H1 (cell line): ENCODE measurements at regions not wholly inside any gene's neighbourhood (a gene's known extent, or its start where the extent isn't known, plus 50 kb on each side); places are given as distances from the start of the nearest gene placed in this dataset.

ENCODE experiments used
- CTCF ChIA-PET: fragments of 300-600 bp; sonication (Branson Sonifier 250); formaldehyde crosslinking; loops from one replicate; lab custom pipeline; 2021; ENCODE audit not compliant: partially characterized antibody; lab: Charles Lee
- POLR2A ChIA-PET: fragments of 300-600 bp; sonication (Branson Sonifier 250); formaldehyde crosslinking; loops from one replicate; lab custom pipeline; 2021; ENCODE audit warnings: inconsistent platforms; ENCODE audit not compliant: partially characterized antibody; lab: Charles Lee
- DNase-seq, 2 experiments: peaks; one replicate each; pipeline versions ENCODE4 v3.0.0 to v3.0.0-alpha.2; 2010 to 2022; ENCODE audit warnings: low spot score in 2 of 2, low read depth in 1 of 2, mixed read lengths in 1 of 2
- FAIRE-seq: peaks from 2 replicates; lab custom pipeline; 2011; peaks lifted over from hg19 to GRCh38; lab: Jason Lieb, UNC
- H2AFZ ChIP-seq: 2 replicates; pipeline ENCODE4 v1.8.1; 2012; ENCODE audit warnings: low read length, inconsistent platforms
- H2AK5ac ChIP-seq: 2 replicates; pipeline ENCODE4 v1.6.1; 2013; ENCODE audit warnings: low read depth, low read length
- H2BK120ac ChIP-seq: replicated peaks from 2 replicates; pipeline ENCODE3; 2013; ENCODE audit warnings: low read depth, low read length, inconsistent platforms
- H2BK12ac ChIP-seq: 2 replicates; pipeline ENCODE4 v1.6.1; 2013; ENCODE audit warnings: low read depth, low read length
- H2BK15ac ChIP-seq: 2 replicates; pipeline ENCODE4 v1.6.1; 2013; ENCODE audit warnings: low read length
- H2BK20ac ChIP-seq: 2 replicates; pipeline ENCODE4 v1.6.1; 2013; ENCODE audit warnings: low read length
- H2BK5ac ChIP-seq: 2 replicates; pipeline ENCODE4 v1.6.1; 2013; ENCODE audit warnings: low read depth, low read length
- H3K14ac ChIP-seq: 2 replicates; pipeline ENCODE4 v1.6.1; 2013; ENCODE audit warnings: inconsistent platforms; ENCODE audit not compliant: insufficient read length
- H3K18ac ChIP-seq: 2 replicates; pipeline ENCODE4 v1.6.1; 2013; ENCODE audit warnings: low read length; ENCODE audit errors: extremely low read depth
- H3K23ac ChIP-seq: 2 replicates; pipeline ENCODE4 v1.6.1; 2013; ENCODE audit warnings: inconsistent platforms; ENCODE audit not compliant: insufficient read length
- H3K23me2 ChIP-seq: 2 replicates; pipeline ENCODE4 v1.6.1; 2013; ENCODE audit warnings: low read depth, low read length
- H3K27ac ChIP-seq: 2 replicates; pipeline ENCODE4 v1.6.1; 2011; ENCODE audit warnings: low read depth, low read length, inconsistent platforms
- H3K27me3 ChIP-seq, 4 experiments: replicated peaks in 1 of 4; 1 replicate in 1 of 4; 2 replicates in 3 of 4; pipeline versions ENCODE4 v1.6.1 to v1.8.1; 2011 to 2013; ENCODE audit warnings: low read length in 3 of 4, mild to moderate bottlenecking in 3 of 4, inconsistent platforms in 2 of 4, mixed read lengths in 2 of 4, moderate library complexity in 1 of 4; ENCODE audit not compliant: control insufficient read depth in 3 of 4, insufficient read depth in 3 of 4; ENCODE audit errors: extremely low read depth in 1 of 4
- H3K36me3 ChIP-seq, 4 experiments: 2 replicates each; pipeline versions ENCODE4 v1.6.1 to v1.8.1; 2011 to 2013; ENCODE audit warnings: mild to moderate bottlenecking in 4 of 4, low read length in 3 of 4, moderate library complexity in 2 of 4, control low read depth in 1 of 4, inconsistent platforms in 1 of 4; ENCODE audit not compliant: insufficient read depth in 4 of 4, control insufficient read depth in 2 of 4
- H3K4ac ChIP-seq: replicated peaks from 2 replicates; pipeline ENCODE3; 2013; ENCODE audit warnings: low read length, low read depth, mixed read lengths, inconsistent platforms; ENCODE audit not compliant: insufficient read length
- H3K4me1 ChIP-seq, 4 experiments: replicated peaks in 1 of 4; 1 replicate in 1 of 4; 2 replicates in 3 of 4; pipeline versions ENCODE4 v1.6.1 to v1.8.1; 2011 to 2013; ENCODE audit warnings: low read length in 3 of 4, inconsistent platforms in 2 of 4, mixed read lengths in 1 of 4; ENCODE audit not compliant: insufficient read depth in 4 of 4, control insufficient read depth in 3 of 4
- H3K4me2 ChIP-seq, 2 experiments: 2 replicates each; pipeline versions ENCODE4 v1.6.1 to v1.8.1; 2011 to 2013; ENCODE audit warnings: low read depth in 2 of 2, low read length in 2 of 2, control low read depth in 1 of 2, inconsistent platforms in 1 of 2, mild to moderate bottlenecking in 1 of 2; ENCODE audit not compliant: insufficient read depth in 1 of 2
- H3K4me3 ChIP-seq, 4 experiments: fragments of 200-600, 300-600 bp in 1 of 4; sonication (generic), shearing (Covaris generic), sonication (Bioruptor Twin) in 1 of 4; 2 replicates each; pipeline versions ENCODE4 v1.5.1 to v1.8.1; 2011 to 2016; ENCODE audit warnings: low read length in 4 of 4, low read depth in 3 of 4, control low read depth in 2 of 4, inconsistent platforms in 2 of 4, mild to moderate bottlenecking in 2 of 4, mixed read lengths in 1 of 4, moderate library complexity in 1 of 4; ENCODE audit not compliant: insufficient read depth in 2 of 4; ENCODE audit errors: extremely low read depth in 1 of 4
- H3K56ac ChIP-seq: replicated peaks from 2 replicates; pipeline ENCODE3; 2013; ENCODE audit warnings: low read depth, mild to moderate bottlenecking, mixed read lengths, low read length, inconsistent platforms; ENCODE audit not compliant: insufficient read length
- H3K79me1 ChIP-seq: 2 replicates; pipeline ENCODE4 v1.6.1; 2013; ENCODE audit warnings: low read depth, low read length, control low read depth
- H3K79me2 ChIP-seq, 2 experiments: 2 replicates each; pipeline versions ENCODE4 v1.6.1 to v1.8.1; 2012 to 2013; ENCODE audit warnings: low read length in 2 of 2, mild to moderate bottlenecking in 2 of 2, inconsistent platforms in 1 of 2; ENCODE audit not compliant: insufficient read depth in 2 of 2, control insufficient read depth in 1 of 2
- H3K9ac ChIP-seq, 4 experiments: replicated peaks in 1 of 4; 1 replicate in 1 of 4; 2 replicates in 3 of 4; pipeline versions ENCODE4 v1.6.1 to v1.8.1; 2011 to 2013; ENCODE audit warnings: low read depth in 3 of 4, low read length in 3 of 4, control low read depth in 2 of 4, mild to moderate bottlenecking in 2 of 4, moderate library complexity in 2 of 4, inconsistent platforms in 1 of 4; ENCODE audit errors: extremely low read depth in 1 of 4
- H3K9me3 ChIP-seq, 2 experiments: 2 replicates each; pipeline versions ENCODE4 v1.6.1 to v1.8.1; 2012 to 2013; ENCODE audit warnings: mild to moderate bottlenecking in 2 of 2, moderate library complexity in 2 of 2, control low read depth in 1 of 2, inconsistent platforms in 1 of 2, low read depth in 1 of 2, low read length in 1 of 2, mixed read lengths in 1 of 2; ENCODE audit not compliant: insufficient read depth in 2 of 2
- H4K20me1 ChIP-seq, 2 experiments: replicated peaks in 1 of 2; 2 replicates each; pipeline versions ENCODE3 to v1.8.1; 2011 to 2013; ENCODE audit warnings: inconsistent platforms in 2 of 2, low read length in 2 of 2, mild to moderate bottlenecking in 1 of 2; ENCODE audit not compliant: insufficient read depth in 2 of 2, control insufficient read depth in 1 of 2
- H4K5ac ChIP-seq: 2 replicates; pipeline ENCODE4 v1.6.1; 2013; ENCODE audit warnings: low read length, low read depth, mixed read lengths, inconsistent platforms; ENCODE audit not compliant: insufficient read length
- H4K8ac ChIP-seq: 2 replicates; pipeline ENCODE4 v1.8.0; 2013; ENCODE audit warnings: mild to moderate bottlenecking, moderate library complexity, low read length, inconsistent platforms; ENCODE audit not compliant: insufficient read depth; ENCODE audit errors: extremely low read depth
- H4K91ac ChIP-seq: replicated peaks from 2 replicates; pipeline ENCODE3; 2013; ENCODE audit warnings: low read length, mixed read lengths, inconsistent platforms; ENCODE audit not compliant: insufficient read length
- CHD2 ChIP-seq: IDR thresholded peaks from 2 replicates; pipeline ENCODE4 v1.6.1; 2012; ENCODE audit warnings: low read length, improper control_type of control experiment
- YY1 ChIP-seq: IDR thresholded peaks from 2 replicates; pipeline ENCODE4 v1.6.1; 2011; ENCODE audit warnings: low read depth, mild to moderate bottlenecking, low read length

DNA sequence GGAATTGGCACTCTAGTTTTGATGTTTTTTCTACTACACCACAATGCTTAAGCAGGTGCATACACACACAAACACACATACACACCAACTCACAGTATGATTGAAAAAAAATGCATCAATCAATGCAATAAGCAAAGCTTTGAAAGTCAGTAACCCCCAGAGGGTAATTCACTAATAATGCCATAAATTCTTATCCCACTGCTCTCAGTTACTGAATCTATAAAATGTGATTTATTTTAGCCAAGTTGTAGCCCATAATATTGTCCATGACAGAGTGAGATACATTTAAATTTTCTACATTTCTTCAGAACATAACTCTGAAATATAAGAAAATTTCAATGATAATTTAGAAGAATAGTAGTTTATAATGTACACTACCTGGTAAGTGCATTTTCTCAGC, 87.9 kb downstream of the LIG4 start:
- Histone ChIP-seq H3K36me3 (no peaks in the 10 kb centered on the region), H3K4ac (no peak overlapping the region), H2BK12ac (no peak overlapping the region), H2BK5ac (no peak overlapping the region), H2BK20ac (no peak overlapping the region), H2BK120ac (no peak overlapping the region), H4K91ac (no peak overlapping the region), H3K9me3 (no peaks in the 10 kb centered on the region), H3K4me3 (no peak overlapping the region), H4K8ac (no peak overlapping the region), H2AK5ac (no peak overlapping the region), H3K23me2 (no peaks in the 10 kb centered on the region), H3K79me2 (no peaks in the 10 kb centered on the region), H3K4me2 (no peak overlapping the region)
- TF ChIP-seq CHD2 (no peak), YY1 (no peak)
- TF ChIP-seq, all 59 proteins: peak for 0
- CTCF ChIA-PET, result no interaction called here
- Histone ChIP-seq H3K9ac (no peak overlapping the region), H3K56ac (no peak overlapping the region), H3K79me1 (no peaks in the 10 kb centered on the region), H2AFZ (no peak overlapping the region), H4K5ac (no peak overlapping the region), H2BK15ac (no peak overlapping the region), H3K27me3 (no peaks in the 10 kb centered on the region), H4K20me1 (no peaks in the 10 kb centered on the region), H3K18ac (no peak overlapping the region), H3K27ac (no peak overlapping the region), H3K4me1 (no peaks in the 10 kb centered on the region), H3K14ac (no peak overlapping the region), H3K23ac (no peak overlapping the region)
- DNase-seq, result no peak
- no peak for FAIRE-seq
- POLR2A ChIA-PET, result no interaction called here
